ENCODE measurements at regions not wholly inside any gene's neighbourhood (a gene's known extent, or its start where the extent isn't known, plus 50 kb on each side); places are given as distances from the start of the nearest gene placed in this dataset.

DNA sequence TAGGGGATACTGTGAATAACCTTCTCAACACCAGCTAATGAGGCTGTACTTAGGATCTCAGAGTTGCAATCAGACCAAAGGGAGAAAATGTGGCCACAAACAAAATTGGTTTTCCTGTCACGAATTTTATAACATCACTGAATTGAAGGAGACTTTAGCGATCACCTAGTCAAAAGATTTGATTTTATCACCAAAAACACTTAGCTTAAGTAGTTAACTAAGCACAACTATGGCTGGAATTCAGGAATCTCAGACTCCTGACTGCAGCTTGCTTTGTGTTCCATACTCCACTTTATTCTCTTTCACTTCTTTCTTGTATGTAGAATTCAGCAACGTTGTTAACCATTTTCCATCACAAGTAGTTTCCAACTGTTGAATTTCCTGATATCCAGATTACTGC lies 152.0 kb downstream of the SLC16A9 start:
- Histone ChIP-seq H3K79me2 (ENCODE audit: control insufficient read depth in 1 of 2, insufficient read depth in 2 of 2, low read length in 2 of 2) (no peaks in the 10 kb centered on the region), H3K14ac (ENCODE audit: insufficient read length) (no peak overlapping the region), H2BK12ac (ENCODE audit: low read depth, low read length) (no peak overlapping the region), H4K91ac (replicated peaks; ENCODE audit: insufficient read length, low read length) (no peak overlapping the region), H4K8ac (ENCODE audit: extremely low read depth, insufficient read depth, low read length) (no peak overlapping the region), H2AK5ac (ENCODE audit: low read depth, low read length) (no peak overlapping the region), H3K79me1 (ENCODE audit: low read depth, low read length) (no peaks in the 10 kb centered on the region), H3K36me3 (ENCODE audit: control insufficient read depth in 2 of 4, insufficient read depth in 4 of 4, low read length in 3 of 4) (no peaks in the 10 kb centered on the region), H3K4ac (replicated peaks; ENCODE audit: insufficient read length, low read depth, low read length) (no peak overlapping the region), H3K9ac (replicated peaks in 1 of 4; ENCODE audit: extremely low read depth in 1 of 4, low read depth in 3 of 4, low read length in 3 of 4) (no peak overlapping the region), H4K5ac (ENCODE audit: insufficient read length, low read depth, low read length) (no peak overlapping the region), H2AFZ (ENCODE audit: low read length) (peak overlapping the region; percentile 47; the same call in 1 of the 2 replicates), H3K27me3 (replicated peaks in 1 of 4; ENCODE audit: control insufficient read depth in 3 of 4, extremely low read depth in 1 of 4, insufficient read depth in 3 of 4, low read length in 3 of 4) (no peaks in the 10 kb centered on the region), H2BK5ac (ENCODE audit: low read depth, low read length) (no peak overlapping the region), H3K4me2 (ENCODE audit: insufficient read depth in 1 of 2, low read depth in 2 of 2, low read length in 2 of 2) (peak overlapping the region; percentile 1 to 46; a peak in 2 of 4 replicates), H3K18ac (ENCODE audit: extremely low read depth, low read length) (no peak overlapping the region), H2BK120ac (replicated peaks; ENCODE audit: low read depth, low read length) (no peak overlapping the region), H3K27ac (ENCODE audit: low read depth, low read length) (no peak overlapping the region), H3K23ac (ENCODE audit: insufficient read length) (no peak overlapping the region), H2BK15ac (ENCODE audit: low read length) (no peak overlapping the region), H3K4me3 (ENCODE audit: extremely low read depth in 1 of 4, insufficient read depth in 2 of 4, low read depth in 3 of 4, low read length in 4 of 4) (no peak overlapping the region; a peak in 1 of 8 replicates), H3K23me2 (ENCODE audit: low read depth, low read length) (no peaks in the 10 kb centered on the region), H3K4me1 (replicated peaks in 1 of 4; ENCODE audit: control insufficient read depth in 3 of 4, insufficient read depth in 4 of 4, low read length in 3 of 4) (peaks cover 3 to 9% (median 6%) of the 10 kb centered on the region in 4 experiments; a peak in 5 of 7 replicates), H3K56ac (replicated peaks; ENCODE audit: insufficient read length, low read depth, low read length) (no peak overlapping the region), H2BK20ac (ENCODE audit: low read length) (0 out of 2 replicates have a peak overlapping the region, but pooled peaks have one; percentile 96), H4K20me1 (replicated peaks in 1 of 2; ENCODE audit: control insufficient read depth in 1 of 2, insufficient read depth in 2 of 2, low read length in 2 of 2) (no peaks in the 10 kb centered on the region), H3K9me3 (ENCODE audit: insufficient read depth in 2 of 2, low read depth in 1 of 2, low read length in 1 of 2) (no peaks in the 10 kb centered on the region)
- POLR2A ChIA-PET (ENCODE audit: partially characterized antibody): no interaction called here
- CTCF ChIA-PET (ENCODE audit: partially characterized antibody): no interaction called here
- TF ChIP-seq JUN (IDR thresholded peaks at IDR 0.05; ENCODE audit: low read depth, low read length) (no peak), TCF12 (IDR thresholded peaks at IDR 0.05; ENCODE audit: low read depth, low read length) (no peak), GABPA (IDR thresholded peaks at IDR 0.05; ENCODE audit: borderline replicate concordance, insufficient read depth, low read length) (no peak)
- 37% methylated on average over 3 of the region's 3 CpGs; no CpG with 5 or more reads in 1 of the 2 experiments for WGBS, 2 experiments (ENCODE audit: extremely low coverage in 1 of 2, insufficient coverage in 1 of 2, insufficient read length in 1 of 2, insufficient replicate concordance in 2 of 2, low coverage in 1 of 2, low lambda C conversion rate in 2 of 2, missing lambda C conversion rate in 1 of 2)
- DNase-seq (ENCODE audit: low read depth in 1 of 2, low spot score in 2 of 2) (no peak), FAIRE-seq (peak; percentile 45)
